Mammary epithelial cell (primary cell): ENCODE measurements at regions not wholly inside any gene's neighbourhood (a gene's known extent, or its start where the extent isn't known, plus 50 kb on each side); places are given as distances from the start of the nearest gene placed in this dataset.

ENCODE experiments used
- CTCF ChIP-seq, 2 donors: IDR thresholded peaks in 1 of 2; conservative IDR thresholded peaks in 1 of 2; 2 replicates each; pipeline ENCODE4 v1.5.1; 2011 to 2012; ENCODE audit warnings: inconsistent platforms in 2 of 2, low read length in 2 of 2, mild to moderate bottlenecking in 2 of 2, control low read depth in 1 of 2, low read depth in 1 of 2; ENCODE audit not compliant: insufficient read depth in 1 of 2; ENCODE audit errors: extremely low read depth in 1 of 2
- EZH2 ChIP-seq: IDR thresholded peaks from 2 replicates; pipeline ENCODE4 v1.6.1; 2012; ENCODE audit warnings: low read length, inconsistent platforms, borderline replicate concordance

DNA sequence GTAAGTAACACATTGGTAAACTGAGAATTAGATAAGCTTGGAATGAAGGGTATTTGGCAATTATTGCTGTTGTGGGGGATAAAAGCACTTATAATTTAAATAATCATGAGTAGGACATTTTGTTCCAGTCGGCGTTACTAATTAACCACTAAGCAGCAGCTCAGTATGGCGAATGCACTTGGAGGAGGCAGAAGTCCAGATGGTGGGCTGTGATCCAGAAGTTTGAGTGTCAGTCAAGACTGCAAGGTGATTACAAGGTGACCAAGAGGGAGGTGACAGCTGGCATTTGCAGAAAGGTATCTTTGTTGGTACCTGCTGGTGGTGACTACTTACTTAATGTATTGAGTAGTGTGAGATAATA is 643.6 kb upstream of the FAM98A start:
- no peak for TF ChIP-seq CTCF (conservative IDR thresholded peaks at IDR 0.05 in 1 of 2, IDR thresholded peaks at IDR 0.05 in 1 of 2; ENCODE audit: extremely low read depth in 1 of 2, insufficient read depth in 1 of 2, low read depth in 1 of 2, low read length in 2 of 2)
- no peak for TF ChIP-seq EZH2
